Adrenal gland (tissue), 5 donors: ENCODE measurements at regions not wholly inside any gene's neighbourhood (a gene's known extent, or its start where the extent isn't known, plus 50 kb on each side); places are given as distances from the start of the nearest gene placed in this dataset.

ENCODE experiments used
- POLR2A ChIP-seq, 2 donors: fragments of 450-650 bp; IDR thresholded peaks; one replicate each; pipeline ENCODE4 v1.6.1; 2017; ENCODE audit warnings: antibody characterized with exemption in 2 of 2, mild to moderate bottlenecking in 2 of 2, moderate library complexity in 1 of 2
- TF ChIP-seq, protein P1 (sequence below), 6 experiments: fragments of 450-650 bp in 4 of 6; fragments of 200-600 bp in 2 of 6; sonication (generic) in 1 of 6; IDR thresholded peaks; 1 replicate in 5 of 6; 2 replicates in 1 of 6; pipeline versions ENCODE4 v1.5.1 to v1.8.0; 2016 to 2021; ENCODE audit warnings: antibody characterized with exemption in 6 of 6, mild to moderate bottlenecking in 2 of 6, moderate library complexity in 1 of 6
- donor health status: DM: no; HTN: no; CAD: no.

DNA sequence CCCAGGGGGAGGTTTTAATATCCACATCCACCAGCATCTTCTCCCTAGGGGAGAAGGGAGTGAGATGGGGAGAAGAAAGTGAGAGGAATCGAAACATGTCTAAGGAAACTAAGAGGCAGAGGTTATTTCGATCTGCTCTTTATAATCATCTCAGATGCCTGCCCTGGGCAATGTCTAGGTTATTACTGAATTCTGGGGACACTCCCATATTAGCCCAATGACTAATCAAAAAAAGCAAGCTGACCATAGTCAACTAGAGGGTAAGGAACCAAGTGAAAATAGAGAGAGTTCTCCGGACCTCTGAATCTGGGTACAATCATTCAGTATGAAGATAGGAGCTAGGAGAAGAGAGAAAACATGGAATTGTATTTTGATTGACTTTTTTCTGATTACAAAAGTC lies 56.7 kb upstream of the EML4 start:
- TF ChIP-seq, protein P1, sequence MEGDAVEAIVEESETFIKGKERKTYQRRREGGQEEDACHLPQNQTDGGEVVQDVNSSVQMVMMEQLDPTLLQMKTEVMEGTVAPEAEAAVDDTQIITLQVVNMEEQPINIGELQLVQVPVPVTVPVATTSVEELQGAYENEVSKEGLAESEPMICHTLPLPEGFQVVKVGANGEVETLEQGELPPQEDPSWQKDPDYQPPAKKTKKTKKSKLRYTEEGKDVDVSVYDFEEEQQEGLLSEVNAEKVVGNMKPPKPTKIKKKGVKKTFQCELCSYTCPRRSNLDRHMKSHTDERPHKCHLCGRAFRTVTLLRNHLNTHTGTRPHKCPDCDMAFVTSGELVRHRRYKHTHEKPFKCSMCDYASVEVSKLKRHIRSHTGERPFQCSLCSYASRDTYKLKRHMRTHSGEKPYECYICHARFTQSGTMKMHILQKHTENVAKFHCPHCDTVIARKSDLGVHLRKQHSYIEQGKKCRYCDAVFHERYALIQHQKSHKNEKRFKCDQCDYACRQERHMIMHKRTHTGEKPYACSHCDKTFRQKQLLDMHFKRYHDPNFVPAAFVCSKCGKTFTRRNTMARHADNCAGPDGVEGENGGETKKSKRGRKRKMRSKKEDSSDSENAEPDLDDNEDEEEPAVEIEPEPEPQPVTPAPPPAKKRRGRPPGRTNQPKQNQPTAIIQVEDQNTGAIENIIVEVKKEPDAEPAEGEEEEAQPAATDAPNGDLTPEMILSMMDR (IDR thresholded peaks at IDR 0.05), result no peak
- no peak for TF ChIP-seq POLR2A (IDR thresholded peaks at IDR 0.05)
